Kidney (tissue), 13 donors: ENCODE measurements at regions not wholly inside any gene's neighbourhood (a gene's known extent, or its start where the extent isn't known, plus 50 kb on each side); places are given as distances from the start of the nearest gene placed in this dataset.

Source experiments
- DNase-seq, 5 donors: peaks; one replicate each; pipeline ENCODE4 v3.0.0-alpha.2; 2013 to 2020
- FAIRE-seq: peaks from 2 replicates; lab custom pipeline; 2012; peaks lifted over from hg19 to GRCh38; lab: Jason Lieb, UNC
- H3K27ac ChIP-seq, 2 donors: one replicate each; pipeline ENCODE4 v1.7.0; 2013; ENCODE audit warnings: low read depth in 2 of 2, low read length in 2 of 2, inconsistent platforms in 1 of 2
- H3K27me3 ChIP-seq: one replicate; pipeline ENCODE4 v1.7.1; 2013; ENCODE audit warnings: low read length, inconsistent platforms; ENCODE audit not compliant: control insufficient read depth, insufficient read depth
- H3K36me3 ChIP-seq, 3 donors: one replicate each; pipeline versions ENCODE4 v1.7.0 to v1.7.1; 2013; ENCODE audit warnings: low read length in 3 of 3, control low read depth in 1 of 3, inconsistent platforms in 1 of 3; ENCODE audit not compliant: insufficient read depth in 3 of 3, control insufficient read depth in 2 of 3
- H3K4me1 ChIP-seq, 3 donors: one replicate each; pipeline versions ENCODE4 v1.7.0 to v1.7.1; 2013; ENCODE audit warnings: low read length in 3 of 3, inconsistent platforms in 1 of 3, low read depth in 1 of 3; ENCODE audit not compliant: control insufficient read depth in 2 of 3, insufficient read depth in 2 of 3
- H3K4me3 ChIP-seq, 3 donors: one replicate each; pipeline versions ENCODE4 v1.7.0 to v1.8.1; 2013; ENCODE audit warnings: low read length in 3 of 3, control low read depth in 1 of 3, inconsistent platforms in 1 of 3
- H3K9ac ChIP-seq, 3 donors: one replicate each; pipeline versions ENCODE4 v1.7.0 to v1.7.1; 2013; ENCODE audit warnings: low read length in 3 of 3, control low read depth in 1 of 3, inconsistent platforms in 1 of 3
- H3K9me3 ChIP-seq, 3 donors: one replicate each; pipeline versions ENCODE4 v1.7.0 to v1.7.1; 2013; ENCODE audit warnings: low read length in 3 of 3, control low read depth in 1 of 3, inconsistent platforms in 1 of 3; ENCODE audit not compliant: control insufficient read depth in 2 of 3, insufficient read depth in 1 of 3
- intact Hi-C: fragments of 100-400 bp; cut with DNase I; formaldehyde crosslinking; loops from one replicate; pipeline ENCODE4 v1.11.1; 2022
- TF ChIP-seq, protein P1 (sequence below): IDR thresholded peaks from 3 replicates; pipeline ENCODE4 v1.5.1; 2012; ENCODE audit warnings: mild to moderate bottlenecking, moderate library complexity, borderline replicate concordance; ENCODE audit not compliant: insufficient read depth; ENCODE audit errors: extremely low read depth
- donor health status: control.
- donor health status: control.
- donor health status: control.
- donor health status: control.
- donor health status: control.
- donor health status: DM: yes; HTN: yes; CAD: no.
- donor health status: Normal renal cell carcinoma (clear cell type).

- Histone ChIP-seq H3K9ac (no peak overlapping the region), H3K4me3 (no peak overlapping the region), H3K27ac (no peak overlapping the region), H3K9me3 (no peaks in the 10 kb centered on the region), H3K36me3 (no peaks in the 10 kb centered on the region), H3K4me1 (no peaks in the 10 kb centered on the region), H3K27me3 (no peaks in the 10 kb centered on the region)
- peak in 2 of 5 donors; percentile 2 to 37 for DNase-seq
- intact Hi-C loops: no loop called here
- TF ChIP-seq, protein P1, sequence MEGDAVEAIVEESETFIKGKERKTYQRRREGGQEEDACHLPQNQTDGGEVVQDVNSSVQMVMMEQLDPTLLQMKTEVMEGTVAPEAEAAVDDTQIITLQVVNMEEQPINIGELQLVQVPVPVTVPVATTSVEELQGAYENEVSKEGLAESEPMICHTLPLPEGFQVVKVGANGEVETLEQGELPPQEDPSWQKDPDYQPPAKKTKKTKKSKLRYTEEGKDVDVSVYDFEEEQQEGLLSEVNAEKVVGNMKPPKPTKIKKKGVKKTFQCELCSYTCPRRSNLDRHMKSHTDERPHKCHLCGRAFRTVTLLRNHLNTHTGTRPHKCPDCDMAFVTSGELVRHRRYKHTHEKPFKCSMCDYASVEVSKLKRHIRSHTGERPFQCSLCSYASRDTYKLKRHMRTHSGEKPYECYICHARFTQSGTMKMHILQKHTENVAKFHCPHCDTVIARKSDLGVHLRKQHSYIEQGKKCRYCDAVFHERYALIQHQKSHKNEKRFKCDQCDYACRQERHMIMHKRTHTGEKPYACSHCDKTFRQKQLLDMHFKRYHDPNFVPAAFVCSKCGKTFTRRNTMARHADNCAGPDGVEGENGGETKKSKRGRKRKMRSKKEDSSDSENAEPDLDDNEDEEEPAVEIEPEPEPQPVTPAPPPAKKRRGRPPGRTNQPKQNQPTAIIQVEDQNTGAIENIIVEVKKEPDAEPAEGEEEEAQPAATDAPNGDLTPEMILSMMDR: no peak
- FAIRE-seq: no peak
Measured at GRCh38 chr15:39230205-39230907, 350.5 kb upstream of the THBS1 start.

DNA sequence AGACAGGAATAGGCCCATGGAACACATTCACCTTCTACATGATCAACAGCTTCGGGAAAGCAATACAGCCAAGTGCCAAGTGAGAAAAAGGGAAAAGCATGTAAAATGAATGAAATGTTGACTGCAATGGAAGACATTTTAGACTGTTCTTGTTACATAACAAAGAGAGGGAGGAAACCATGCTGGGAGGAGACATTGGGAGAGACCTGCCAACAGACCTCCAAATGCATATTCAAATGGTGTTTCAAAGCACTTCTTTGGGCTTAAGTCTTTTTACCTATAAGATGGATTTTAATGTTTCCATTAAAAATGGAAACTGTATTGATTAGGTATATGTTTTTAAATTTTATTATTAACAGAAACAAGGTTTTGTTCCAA lies 350.0 kb upstream of the THBS1 start:
- TF ChIP-seq, protein P1: no peak
- H3K36me3 ChIP-seq: no peaks in the 10 kb centered on the region
- intact Hi-C loops: no loop called here
- DNase-seq (no peak), FAIRE-seq (no peak)
- no peaks in the 10 kb centered on the region for H3K27me3 ChIP-seq
- H3K27ac ChIP-seq: no peak overlapping the region
- H3K4me3 ChIP-seq: no peak overlapping the region
- no peaks in the 10 kb centered on the region for H3K4me1 ChIP-seq
- no peak overlapping the region for H3K9ac ChIP-seq
- no peaks in the 10 kb centered on the region for H3K9me3 ChIP-seq

- no peak overlapping the region for H3K9ac ChIP-seq
- FAIRE-seq: no peak
Measured at GRCh38 chr15:39232512-39232911, 348.4 kb upstream of the THBS1 start.

More at GRCh38 chr15:39232512-39232911, 348.4 kb upstream of the THBS1 start:
- Histone ChIP-seq H3K9me3 (no peaks in the 10 kb centered on the region), H3K36me3 (no peaks in the 10 kb centered on the region), H3K4me3 (no peak overlapping the region), H3K27ac (no peak overlapping the region), H3K4me1 (no peaks in the 10 kb centered on the region), H3K27me3 (no peaks in the 10 kb centered on the region)
- intact Hi-C loops: no loop called here
- TF ChIP-seq, protein P1: no peak
- no peak for DNase-seq
